HG03066 (cell line): ENCODE measurements at regions not wholly inside any gene's neighbourhood (a gene's known extent, or its start where the extent isn't known, plus 50 kb on each side); places are given as distances from the start of the nearest gene placed in this dataset.

Experiments used
- ATAC-seq: cut with Tn5 transposase; IDR thresholded peaks from one replicate; pipeline ENCODE4 v1.9.1; 2021; ENCODE audit warnings: low read depth; ENCODE audit not compliant: unreplicated experiment

DNA sequence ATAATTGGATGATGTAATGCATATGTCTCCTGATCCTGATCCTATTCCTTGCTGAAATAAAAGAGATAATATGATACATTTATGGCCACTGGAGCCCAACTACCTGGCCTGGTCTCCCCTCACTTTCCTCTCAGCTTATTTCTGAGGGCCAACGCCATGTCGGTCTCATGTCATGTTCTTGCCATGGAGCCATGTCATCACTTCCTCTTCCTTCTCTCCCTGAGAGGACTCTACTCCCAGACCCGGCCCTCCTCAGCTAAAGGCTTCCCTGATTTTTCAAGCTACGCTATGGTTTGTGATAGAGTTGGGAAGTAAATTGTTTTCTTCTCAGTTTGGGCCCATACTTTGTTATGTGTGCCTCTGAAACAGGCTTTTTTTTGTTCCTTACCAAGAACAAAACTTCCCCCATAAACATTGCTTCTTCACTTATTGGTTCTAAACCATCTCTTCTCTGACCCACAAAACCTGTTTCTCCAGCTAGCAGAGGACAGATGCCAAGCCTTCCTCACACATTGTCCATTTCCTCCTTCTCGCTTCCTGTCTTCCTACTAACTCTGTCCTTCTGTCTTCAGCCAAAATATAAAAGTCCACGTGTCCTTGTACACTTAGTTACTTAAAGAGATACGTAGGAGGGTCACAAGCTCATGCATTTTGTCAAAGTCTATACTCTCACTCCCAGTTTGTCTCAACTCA lies 319.9 kb upstream of the DACH1 start:
- ATAC-seq = no peak

DNA sequence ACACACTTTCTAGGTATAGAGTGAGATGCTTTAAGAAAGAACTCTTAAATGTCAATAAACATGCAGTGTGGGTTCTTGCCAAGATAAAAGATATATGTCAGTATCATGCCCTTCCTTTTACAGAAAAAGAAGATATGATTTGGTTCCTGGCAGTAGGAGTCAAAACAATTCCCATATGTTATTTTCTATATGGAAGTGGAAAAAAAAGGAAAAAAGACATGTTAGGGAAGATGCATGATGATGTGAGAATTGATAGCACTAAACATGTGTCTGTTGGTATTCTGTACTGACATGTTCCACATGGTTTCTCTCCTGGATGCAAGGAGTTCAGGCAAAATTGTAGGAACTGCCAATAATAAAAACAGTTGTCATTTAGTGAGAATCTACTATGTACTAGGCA lies 318.8 kb upstream of the DACH1 start:
- no peak for ATAC-seq

DNA sequence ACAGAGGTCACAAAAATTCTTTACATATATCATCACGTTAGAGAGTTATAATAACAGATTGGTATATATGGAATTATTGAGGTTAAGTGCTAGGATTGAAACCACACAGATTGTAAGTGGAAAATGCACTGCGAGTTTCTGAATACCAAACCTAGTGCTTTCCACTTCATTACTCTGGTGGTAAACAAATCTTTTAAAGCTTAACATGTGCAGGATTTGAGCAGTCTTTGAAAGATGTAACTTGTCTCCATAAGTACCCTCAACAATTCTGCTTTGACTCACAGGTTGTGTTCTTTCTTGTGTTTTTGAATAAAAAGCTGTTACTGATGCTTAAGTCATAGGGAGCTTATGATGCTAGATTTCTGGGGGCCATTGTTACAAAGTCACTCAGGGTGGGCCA lies 314.7 kb upstream of the DACH1 start:
- no peak for ATAC-seq

DNA sequence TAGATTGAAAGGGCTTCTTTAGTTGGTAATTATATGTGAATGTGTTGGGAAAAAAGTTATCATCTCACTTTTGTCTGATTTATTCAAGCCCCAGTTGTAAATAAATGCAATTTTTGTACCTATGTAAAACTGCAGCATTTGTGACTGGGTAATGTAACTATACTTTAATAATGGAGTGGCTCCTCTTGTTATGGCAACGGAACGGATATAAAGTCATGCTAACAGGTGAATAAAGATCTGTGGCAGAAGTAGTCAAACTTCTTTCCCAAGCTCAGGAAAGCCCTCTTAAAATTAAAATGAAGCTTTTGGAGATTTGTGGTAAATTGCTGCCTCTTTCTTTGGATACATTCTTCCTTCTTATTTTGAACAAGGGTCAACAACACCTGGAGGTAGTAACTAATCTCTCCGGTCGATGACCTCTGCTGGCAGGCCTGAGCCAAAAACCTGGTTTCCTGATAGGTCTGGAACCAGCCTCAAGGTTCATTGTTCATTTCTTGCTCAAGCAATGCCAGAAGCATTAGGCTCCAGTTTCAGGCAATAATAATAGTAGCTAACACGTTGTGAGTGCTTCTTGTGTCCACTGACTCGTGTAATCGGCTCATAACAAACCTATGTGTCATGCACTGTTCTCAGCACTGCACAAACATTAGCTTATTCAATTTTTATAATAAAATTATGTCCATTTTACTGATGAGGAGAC lies 313.4 kb upstream of the DACH1 start:
- ATAC-seq = no peak

- ATAC-seq = no peak
Measured at GRCh38 chr13:72174549-72174948, 307.5 kb upstream of the DACH1 start.

DNA sequence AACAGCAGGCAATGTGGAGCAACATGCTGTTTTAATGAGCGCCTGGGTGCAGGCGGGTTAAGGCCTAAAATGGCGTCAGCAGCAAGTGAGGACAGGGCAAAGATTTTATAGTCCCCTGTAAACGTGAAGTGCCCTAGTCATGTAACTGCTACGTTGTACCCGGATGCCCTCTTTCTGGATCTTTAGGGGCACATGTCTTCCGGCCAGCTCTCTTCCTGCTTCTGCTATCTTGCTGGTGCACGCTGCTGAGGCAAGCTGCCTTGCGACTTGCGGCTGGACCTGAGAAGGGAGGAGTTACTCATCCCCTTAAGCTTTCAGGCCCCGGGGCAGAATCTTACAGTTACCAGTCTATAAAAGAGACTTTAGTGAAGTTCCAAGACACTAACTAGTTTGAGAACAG lies 303.6 kb upstream of the DACH1 start:
- no peak for ATAC-seq

GRCh38 chr13:72168126-72168855 lies 301.3 kb upstream of the DACH1 start:
- no peak for ATAC-seq

GRCh38 chr13:72166102-72166650 lies 299.2 kb upstream of the DACH1 start:
- ATAC-seq = no peak

GRCh38 chr13:72165276-72165675 lies 298.3 kb upstream of the DACH1 start:
- ATAC-seq = no peak

DNA sequence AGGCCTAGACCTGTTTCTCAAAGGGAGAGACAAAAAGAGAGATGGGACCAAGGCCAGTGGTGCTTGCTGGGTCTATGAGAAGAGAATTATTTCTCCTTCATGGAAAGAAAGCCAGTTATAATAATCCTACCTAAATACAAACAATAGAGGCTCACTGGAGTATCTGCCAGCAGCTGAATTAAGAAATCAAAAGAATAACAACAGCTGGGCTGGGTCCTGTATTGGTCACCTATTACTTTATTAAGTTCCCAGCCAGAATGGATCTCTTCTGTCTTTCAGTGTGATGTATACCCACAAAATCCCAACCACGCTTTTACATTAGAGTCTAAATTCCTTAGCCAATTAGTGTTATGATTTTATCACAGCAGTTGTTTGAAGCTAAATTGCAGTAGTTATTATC lies 297.8 kb upstream of the DACH1 start:
- ATAC-seq = no peak

DNA sequence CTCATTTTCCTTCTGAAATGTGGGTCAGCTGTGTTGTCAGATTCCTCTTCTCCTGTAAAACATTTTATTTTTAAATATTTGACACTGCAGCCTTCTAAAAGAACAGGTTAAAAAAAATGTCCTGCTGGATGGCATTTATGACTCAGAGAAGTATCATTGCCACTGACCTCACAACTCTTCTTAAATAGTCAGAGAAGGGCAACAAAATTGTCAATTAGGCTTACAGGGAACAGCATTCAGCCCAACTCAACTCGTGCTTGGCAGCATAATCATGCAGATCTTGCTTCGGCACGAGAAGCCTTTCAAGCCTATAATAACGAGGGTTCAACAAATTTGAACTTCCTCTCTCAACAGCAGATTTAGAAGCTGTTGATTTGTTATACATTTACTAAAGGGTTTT lies 296.7 kb upstream of the DACH1 start:
- no peak for ATAC-seq

DNA sequence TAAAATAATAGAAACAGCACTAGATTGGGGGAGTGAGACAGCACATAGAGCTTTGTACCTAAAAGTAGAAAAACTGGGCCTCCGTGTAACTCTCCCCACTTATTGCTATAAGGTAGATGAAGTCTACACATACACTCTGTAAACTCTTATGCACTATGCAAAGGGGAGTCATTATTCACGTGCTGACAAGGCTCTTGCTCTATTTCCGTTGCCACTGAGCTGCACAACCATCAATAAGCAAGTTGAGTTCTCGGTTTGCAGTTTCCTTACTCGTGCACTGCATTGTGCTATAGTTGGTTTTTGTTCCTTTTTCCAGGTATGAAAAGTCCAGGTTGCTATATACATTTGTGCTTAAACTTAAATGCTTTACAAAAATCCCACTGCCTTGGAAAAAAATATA lies 294.0 kb upstream of the DACH1 start:
- no peak for ATAC-seq

DNA sequence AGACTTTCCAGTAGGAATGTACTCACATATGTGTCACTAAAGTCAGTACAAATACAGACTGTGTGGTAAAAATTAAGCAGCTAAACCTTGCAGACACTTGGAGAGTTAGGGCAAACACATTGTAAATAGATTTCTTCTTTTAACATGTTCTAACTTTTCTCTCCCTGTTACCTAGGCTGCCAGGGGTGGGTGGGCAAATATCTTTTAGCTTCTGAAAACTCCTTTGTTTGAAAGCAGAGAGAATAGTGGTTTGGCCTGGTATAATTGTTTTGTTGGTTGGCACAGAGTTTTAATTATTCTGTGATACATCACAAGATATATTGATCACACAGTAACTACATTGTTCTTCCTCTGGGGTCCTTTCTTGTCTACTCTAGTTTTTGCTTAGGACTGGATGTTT lies 289.8 kb upstream of the DACH1 start:
- no peak for ATAC-seq

GRCh38 chr13:72153272-72153671 lies 286.3 kb upstream of the DACH1 start:
- ATAC-seq = no peak

- no peak for ATAC-seq
Measured at GRCh38 chr13:72151241-72151640, 284.2 kb upstream of the DACH1 start.

- no peak for ATAC-seq
Measured at GRCh38 chr13:72150502-72150901, 283.5 kb upstream of the DACH1 start.

DNA sequence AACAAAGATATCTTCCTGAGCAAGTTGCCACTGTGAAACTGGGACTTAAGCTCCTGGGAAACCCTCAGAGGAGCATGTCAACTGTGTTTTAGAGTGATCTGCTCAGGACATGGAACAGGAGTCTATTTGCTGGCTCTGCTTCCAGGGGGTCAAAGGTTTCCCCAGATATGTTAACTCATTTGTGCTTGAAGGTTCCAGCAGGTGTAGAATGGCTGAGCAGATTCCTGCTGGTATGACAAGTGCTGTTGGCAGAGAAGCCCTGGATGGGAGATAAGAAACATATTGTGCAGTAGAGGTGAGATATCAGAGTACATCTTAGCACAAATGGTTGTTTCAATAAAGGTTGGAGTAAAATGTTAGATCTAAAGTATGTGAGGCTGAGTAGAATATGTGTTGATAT lies 282.7 kb upstream of the DACH1 start:
- ATAC-seq = no peak

DNA sequence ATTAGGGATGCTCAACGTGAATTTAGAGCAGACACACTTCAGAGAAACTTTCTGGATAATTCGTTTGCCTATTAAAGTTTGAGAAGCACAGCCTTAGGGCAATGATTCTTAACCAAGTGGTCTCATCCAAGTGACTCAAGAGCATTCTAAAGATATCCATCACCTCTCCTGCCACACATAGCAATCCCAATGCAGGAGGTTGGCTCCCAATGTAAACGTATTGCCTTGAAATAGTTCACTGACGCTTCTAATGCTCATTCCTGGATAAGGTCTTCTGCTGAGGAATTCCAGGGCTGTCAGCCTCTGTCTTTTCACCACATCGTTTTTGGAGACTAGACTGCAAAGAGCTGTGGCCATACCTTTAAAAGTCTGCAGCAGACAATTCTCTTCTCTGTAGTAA lies 279.8 kb upstream of the DACH1 start:
- ATAC-seq = no peak

GRCh38 chr13:72145383-72145782 lies 278.4 kb upstream of the DACH1 start:
- ATAC-seq = no peak

- ATAC-seq = no peak
Measured at GRCh38 chr13:72144636-72145035, 277.6 kb upstream of the DACH1 start.

- no peak for ATAC-seq
Measured at GRCh38 chr13:72141855-72142519, 275.0 kb upstream of the DACH1 start.
